Peyer's patch (tissue), 4 donors: ENCODE measurements at regions not wholly inside any gene's neighbourhood (a gene's known extent, or its start where the extent isn't known, plus 50 kb on each side); places are given as distances from the start of the nearest gene placed in this dataset.

Experiments used
- DNase-seq, 3 donors: peaks; one replicate each; pipeline ENCODE4 v3.0.0-alpha.2; 2017 to 2019
- H3K27ac ChIP-seq, 4 donors: fragments of 200-600 bp; sonication (generic); one replicate each; pipeline ENCODE4 v1.5.1; 2016 to 2019
- H3K27me3 ChIP-seq, 2 donors: fragments of 200-600 bp; sonication (generic); one replicate each; pipeline ENCODE4 v1.5.1; 2019
- H3K36me3 ChIP-seq, 3 donors: fragments of 200-600 bp; sonication (generic); one replicate each; pipeline ENCODE4 v1.5.1; 2016 to 2019
- H3K4me1 ChIP-seq, 4 donors: fragments of 200-600 bp; sonication (generic); one replicate each; pipeline ENCODE4 v1.5.1; 2016 to 2019
- H3K4me3 ChIP-seq, 4 donors: fragments of 200-600 bp; sonication (generic); 1 replicate in 3 of 4; 2 replicates in 1 of 4; pipeline ENCODE4 v1.5.1; 2016 to 2019; ENCODE audit warnings: mild to moderate bottlenecking in 1 of 4
- H3K9me3 ChIP-seq, 4 donors: fragments of 200-600 bp; sonication (generic); one replicate each; pipeline ENCODE4 v1.5.1; 2016 to 2019; ENCODE audit warnings: mild to moderate bottlenecking in 1 of 4
- POLR2A ChIP-seq, 2 donors: fragments of 450-650 bp; IDR thresholded peaks; one replicate each; pipeline ENCODE4 v1.5.1; 2017; ENCODE audit warnings: antibody characterized with exemption in 2 of 2, mild to moderate bottlenecking in 2 of 2, moderate library complexity in 2 of 2
- TF ChIP-seq, protein P1 (sequence below), 6 experiments: fragments of 450-650 bp in 4 of 6; fragments of 200-600 bp in 2 of 6; sonication (generic) in 1 of 6; IDR thresholded peaks; one replicate each; pipeline ENCODE4 v1.5.1; 2017 to 2019; ENCODE audit warnings: antibody characterized with exemption in 6 of 6, mild to moderate bottlenecking in 3 of 6, moderate library complexity in 1 of 6

GRCh38 chr10:108840944-108841343, 1082.4 kb downstream of the XPNPEP1 start:
- no peak for DNase-seq
- H3K36me3 ChIP-seq, result no peaks in the 10 kb centered on the region
- no peaks in the 10 kb centered on the region for H3K4me1 ChIP-seq
- no peak overlapping the region for H3K27ac ChIP-seq
- no peaks in the 10 kb centered on the region for H3K9me3 ChIP-seq
- TF ChIP-seq POLR2A (IDR thresholded peaks at IDR 0.05), result no peak
- TF ChIP-seq, protein P1, sequence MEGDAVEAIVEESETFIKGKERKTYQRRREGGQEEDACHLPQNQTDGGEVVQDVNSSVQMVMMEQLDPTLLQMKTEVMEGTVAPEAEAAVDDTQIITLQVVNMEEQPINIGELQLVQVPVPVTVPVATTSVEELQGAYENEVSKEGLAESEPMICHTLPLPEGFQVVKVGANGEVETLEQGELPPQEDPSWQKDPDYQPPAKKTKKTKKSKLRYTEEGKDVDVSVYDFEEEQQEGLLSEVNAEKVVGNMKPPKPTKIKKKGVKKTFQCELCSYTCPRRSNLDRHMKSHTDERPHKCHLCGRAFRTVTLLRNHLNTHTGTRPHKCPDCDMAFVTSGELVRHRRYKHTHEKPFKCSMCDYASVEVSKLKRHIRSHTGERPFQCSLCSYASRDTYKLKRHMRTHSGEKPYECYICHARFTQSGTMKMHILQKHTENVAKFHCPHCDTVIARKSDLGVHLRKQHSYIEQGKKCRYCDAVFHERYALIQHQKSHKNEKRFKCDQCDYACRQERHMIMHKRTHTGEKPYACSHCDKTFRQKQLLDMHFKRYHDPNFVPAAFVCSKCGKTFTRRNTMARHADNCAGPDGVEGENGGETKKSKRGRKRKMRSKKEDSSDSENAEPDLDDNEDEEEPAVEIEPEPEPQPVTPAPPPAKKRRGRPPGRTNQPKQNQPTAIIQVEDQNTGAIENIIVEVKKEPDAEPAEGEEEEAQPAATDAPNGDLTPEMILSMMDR (IDR thresholded peaks at IDR 0.05), result no peak
- no peak overlapping the region for H3K4me3 ChIP-seq
- H3K27me3 ChIP-seq, result no peaks in the 10 kb centered on the region

GRCh38 chr10:108836362-108836761, 1086.9 kb downstream of the XPNPEP1 start:
- H3K27me3 ChIP-seq, result no peaks in the 10 kb centered on the region
- TF ChIP-seq, protein P1 (IDR thresholded peaks at IDR 0.05), result no peak
- TF ChIP-seq POLR2A (IDR thresholded peaks at IDR 0.05), result no peak
- no peak overlapping the region for H3K27ac ChIP-seq
- no peak overlapping the region for H3K4me3 ChIP-seq
- no peak for DNase-seq
- no peaks in the 10 kb centered on the region for H3K9me3 ChIP-seq
- no peaks in the 10 kb centered on the region for H3K36me3 ChIP-seq
- no peaks in the 10 kb centered on the region for H3K4me1 ChIP-seq

GRCh38 chr10:108822026-108822425, 1101.3 kb downstream of the XPNPEP1 start:
- no peak for DNase-seq
- no peaks in the 10 kb centered on the region for H3K4me1 ChIP-seq
- H3K27ac ChIP-seq, result no peak overlapping the region
- H3K27me3 ChIP-seq, result no peaks in the 10 kb centered on the region
- no peaks in the 10 kb centered on the region for H3K9me3 ChIP-seq
- H3K4me3 ChIP-seq, result no peak overlapping the region
- TF ChIP-seq, protein P1 (IDR thresholded peaks at IDR 0.05), result no peak
- no peak for TF ChIP-seq POLR2A (IDR thresholded peaks at IDR 0.05)
- H3K36me3 ChIP-seq, result no peaks in the 10 kb centered on the region

- H3K27ac ChIP-seq, result no peak overlapping the region
- H3K36me3 ChIP-seq, result no peaks in the 10 kb centered on the region
- no peaks in the 10 kb centered on the region for H3K4me1 ChIP-seq
- DNase-seq, result no peak
- no peaks in the 10 kb centered on the region for H3K27me3 ChIP-seq
- H3K4me3 ChIP-seq, result no peak overlapping the region
- H3K9me3 ChIP-seq, result no peaks in the 10 kb centered on the region
- TF ChIP-seq, protein P1 (IDR thresholded peaks at IDR 0.05), result no peak
- TF ChIP-seq POLR2A (IDR thresholded peaks at IDR 0.05), result no peak
Measured at GRCh38 chr10:108819302-108819701, 1104.0 kb downstream of the XPNPEP1 start.

GRCh38 chr10:108817584-108817983, 1105.7 kb downstream of the XPNPEP1 start:
- no peaks in the 10 kb centered on the region for H3K27me3 ChIP-seq
- H3K4me3 ChIP-seq, result no peak overlapping the region
- no peak for TF ChIP-seq POLR2A (IDR thresholded peaks at IDR 0.05)
- TF ChIP-seq, protein P1 (IDR thresholded peaks at IDR 0.05), result no peak
- no peaks in the 10 kb centered on the region for H3K36me3 ChIP-seq
- H3K27ac ChIP-seq, result no peak overlapping the region
- no peak for DNase-seq
- no peaks in the 10 kb centered on the region for H3K9me3 ChIP-seq
- H3K4me1 ChIP-seq, result no peaks in the 10 kb centered on the region

DNA sequence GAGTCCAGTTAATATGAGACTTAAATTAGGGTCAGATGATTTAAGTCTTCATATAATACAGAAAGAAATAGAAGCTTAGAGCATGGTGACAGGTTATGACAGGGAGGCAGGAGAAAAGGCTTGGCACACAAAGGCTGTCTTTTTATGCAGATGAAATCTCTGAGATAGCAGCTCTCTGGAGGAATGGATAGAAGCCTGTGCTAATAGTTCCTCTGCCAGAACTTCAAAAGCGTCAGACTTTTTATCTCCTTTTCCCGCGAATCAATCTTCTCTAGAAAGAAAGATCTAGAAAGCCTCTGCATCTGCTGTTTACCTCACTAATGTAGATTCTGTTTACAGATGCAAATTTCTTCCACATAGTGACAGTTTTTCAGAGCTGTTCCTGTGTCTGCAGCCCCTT, 1106.2 kb downstream of the XPNPEP1 start:
- no peaks in the 10 kb centered on the region for H3K4me1 ChIP-seq
- H3K27ac ChIP-seq, result no peak overlapping the region

More for the DNA sequence above, 1106.2 kb downstream of the XPNPEP1 start:
- no peaks in the 10 kb centered on the region for H3K36me3 ChIP-seq
- no peak overlapping the region for H3K4me3 ChIP-seq
- no peak for DNase-seq
- H3K9me3 ChIP-seq, result no peaks in the 10 kb centered on the region
- no peak for TF ChIP-seq POLR2A (IDR thresholded peaks at IDR 0.05)
- TF ChIP-seq, protein P1 (IDR thresholded peaks at IDR 0.05), result no peak
- H3K27me3 ChIP-seq, result no peaks in the 10 kb centered on the region
